H1 (cell line): ENCODE measurements at regions not wholly inside any gene's neighbourhood (a gene's known extent, or its start where the extent isn't known, plus 50 kb on each side); places are given as distances from the start of the nearest gene placed in this dataset.

ENCODE experiments used
- CTCF ChIA-PET: fragments of 300-600 bp; sonication (Branson Sonifier 250); formaldehyde crosslinking; loops from one replicate; lab custom pipeline; 2021; ENCODE audit not compliant: partially characterized antibody; lab: Charles Lee
- POLR2A ChIA-PET: fragments of 300-600 bp; sonication (Branson Sonifier 250); formaldehyde crosslinking; loops from one replicate; lab custom pipeline; 2021; ENCODE audit warnings: inconsistent platforms; ENCODE audit not compliant: partially characterized antibody; lab: Charles Lee
- DNase-seq, 2 experiments: peaks; one replicate each; pipeline versions ENCODE4 v3.0.0 to v3.0.0-alpha.2; 2010 to 2022; ENCODE audit warnings: low spot score in 2 of 2, low read depth in 1 of 2, mixed read lengths in 1 of 2
- FAIRE-seq: peaks from 2 replicates; lab custom pipeline; 2011; peaks lifted over from hg19 to GRCh38; lab: Jason Lieb, UNC
- H2AFZ ChIP-seq: 2 replicates; pipeline ENCODE4 v1.8.1; 2012; ENCODE audit warnings: low read length, inconsistent platforms
- H2AK5ac ChIP-seq: 2 replicates; pipeline ENCODE4 v1.6.1; 2013; ENCODE audit warnings: low read depth, low read length
- H2BK120ac ChIP-seq: replicated peaks from 2 replicates; pipeline ENCODE3; 2013; ENCODE audit warnings: low read depth, low read length, inconsistent platforms
- H2BK12ac ChIP-seq: 2 replicates; pipeline ENCODE4 v1.6.1; 2013; ENCODE audit warnings: low read depth, low read length
- H2BK15ac ChIP-seq: 2 replicates; pipeline ENCODE4 v1.6.1; 2013; ENCODE audit warnings: low read length
- H2BK20ac ChIP-seq: 2 replicates; pipeline ENCODE4 v1.6.1; 2013; ENCODE audit warnings: low read length
- H2BK5ac ChIP-seq: 2 replicates; pipeline ENCODE4 v1.6.1; 2013; ENCODE audit warnings: low read depth, low read length
- H3K14ac ChIP-seq: 2 replicates; pipeline ENCODE4 v1.6.1; 2013; ENCODE audit warnings: inconsistent platforms; ENCODE audit not compliant: insufficient read length
- H3K18ac ChIP-seq: 2 replicates; pipeline ENCODE4 v1.6.1; 2013; ENCODE audit warnings: low read length; ENCODE audit errors: extremely low read depth
- H3K23ac ChIP-seq: 2 replicates; pipeline ENCODE4 v1.6.1; 2013; ENCODE audit warnings: inconsistent platforms; ENCODE audit not compliant: insufficient read length
- H3K23me2 ChIP-seq: 2 replicates; pipeline ENCODE4 v1.6.1; 2013; ENCODE audit warnings: low read depth, low read length
- H3K27ac ChIP-seq: 2 replicates; pipeline ENCODE4 v1.6.1; 2011; ENCODE audit warnings: low read depth, low read length, inconsistent platforms
- H3K27me3 ChIP-seq, 4 experiments: replicated peaks in 1 of 4; 1 replicate in 1 of 4; 2 replicates in 3 of 4; pipeline versions ENCODE4 v1.6.1 to v1.8.1; 2011 to 2013; ENCODE audit warnings: low read length in 3 of 4, mild to moderate bottlenecking in 3 of 4, inconsistent platforms in 2 of 4, mixed read lengths in 2 of 4, moderate library complexity in 1 of 4; ENCODE audit not compliant: control insufficient read depth in 3 of 4, insufficient read depth in 3 of 4; ENCODE audit errors: extremely low read depth in 1 of 4
- H3K36me3 ChIP-seq, 4 experiments: 2 replicates each; pipeline versions ENCODE4 v1.6.1 to v1.8.1; 2011 to 2013; ENCODE audit warnings: mild to moderate bottlenecking in 4 of 4, low read length in 3 of 4, moderate library complexity in 2 of 4, control low read depth in 1 of 4, inconsistent platforms in 1 of 4; ENCODE audit not compliant: insufficient read depth in 4 of 4, control insufficient read depth in 2 of 4
- H3K4ac ChIP-seq: replicated peaks from 2 replicates; pipeline ENCODE3; 2013; ENCODE audit warnings: low read length, low read depth, mixed read lengths, inconsistent platforms; ENCODE audit not compliant: insufficient read length
- H3K4me1 ChIP-seq, 4 experiments: replicated peaks in 1 of 4; 1 replicate in 1 of 4; 2 replicates in 3 of 4; pipeline versions ENCODE4 v1.6.1 to v1.8.1; 2011 to 2013; ENCODE audit warnings: low read length in 3 of 4, inconsistent platforms in 2 of 4, mixed read lengths in 1 of 4; ENCODE audit not compliant: insufficient read depth in 4 of 4, control insufficient read depth in 3 of 4
- H3K4me2 ChIP-seq, 2 experiments: 2 replicates each; pipeline versions ENCODE4 v1.6.1 to v1.8.1; 2011 to 2013; ENCODE audit warnings: low read depth in 2 of 2, low read length in 2 of 2, control low read depth in 1 of 2, inconsistent platforms in 1 of 2, mild to moderate bottlenecking in 1 of 2; ENCODE audit not compliant: insufficient read depth in 1 of 2
- H3K4me3 ChIP-seq, 4 experiments: fragments of 200-600, 300-600 bp in 1 of 4; sonication (generic), shearing (Covaris generic), sonication (Bioruptor Twin) in 1 of 4; 2 replicates each; pipeline versions ENCODE4 v1.5.1 to v1.8.1; 2011 to 2016; ENCODE audit warnings: low read length in 4 of 4, low read depth in 3 of 4, control low read depth in 2 of 4, inconsistent platforms in 2 of 4, mild to moderate bottlenecking in 2 of 4, mixed read lengths in 1 of 4, moderate library complexity in 1 of 4; ENCODE audit not compliant: insufficient read depth in 2 of 4; ENCODE audit errors: extremely low read depth in 1 of 4
- H3K56ac ChIP-seq: replicated peaks from 2 replicates; pipeline ENCODE3; 2013; ENCODE audit warnings: low read depth, mild to moderate bottlenecking, mixed read lengths, low read length, inconsistent platforms; ENCODE audit not compliant: insufficient read length
- H3K79me1 ChIP-seq: 2 replicates; pipeline ENCODE4 v1.6.1; 2013; ENCODE audit warnings: low read depth, low read length, control low read depth
- H3K79me2 ChIP-seq, 2 experiments: 2 replicates each; pipeline versions ENCODE4 v1.6.1 to v1.8.1; 2012 to 2013; ENCODE audit warnings: low read length in 2 of 2, mild to moderate bottlenecking in 2 of 2, inconsistent platforms in 1 of 2; ENCODE audit not compliant: insufficient read depth in 2 of 2, control insufficient read depth in 1 of 2
- H3K9ac ChIP-seq, 4 experiments: replicated peaks in 1 of 4; 1 replicate in 1 of 4; 2 replicates in 3 of 4; pipeline versions ENCODE4 v1.6.1 to v1.8.1; 2011 to 2013; ENCODE audit warnings: low read depth in 3 of 4, low read length in 3 of 4, control low read depth in 2 of 4, mild to moderate bottlenecking in 2 of 4, moderate library complexity in 2 of 4, inconsistent platforms in 1 of 4; ENCODE audit errors: extremely low read depth in 1 of 4
- H3K9me3 ChIP-seq, 2 experiments: 2 replicates each; pipeline versions ENCODE4 v1.6.1 to v1.8.1; 2012 to 2013; ENCODE audit warnings: mild to moderate bottlenecking in 2 of 2, moderate library complexity in 2 of 2, control low read depth in 1 of 2, inconsistent platforms in 1 of 2, low read depth in 1 of 2, low read length in 1 of 2, mixed read lengths in 1 of 2; ENCODE audit not compliant: insufficient read depth in 2 of 2
- H4K20me1 ChIP-seq, 2 experiments: replicated peaks in 1 of 2; 2 replicates each; pipeline versions ENCODE3 to v1.8.1; 2011 to 2013; ENCODE audit warnings: inconsistent platforms in 2 of 2, low read length in 2 of 2, mild to moderate bottlenecking in 1 of 2; ENCODE audit not compliant: insufficient read depth in 2 of 2, control insufficient read depth in 1 of 2
- H4K5ac ChIP-seq: 2 replicates; pipeline ENCODE4 v1.6.1; 2013; ENCODE audit warnings: low read length, low read depth, mixed read lengths, inconsistent platforms; ENCODE audit not compliant: insufficient read length
- H4K8ac ChIP-seq: 2 replicates; pipeline ENCODE4 v1.8.0; 2013; ENCODE audit warnings: mild to moderate bottlenecking, moderate library complexity, low read length, inconsistent platforms; ENCODE audit not compliant: insufficient read depth; ENCODE audit errors: extremely low read depth
- H4K91ac ChIP-seq: replicated peaks from 2 replicates; pipeline ENCODE3; 2013; ENCODE audit warnings: low read length, mixed read lengths, inconsistent platforms; ENCODE audit not compliant: insufficient read length
- CHD2 ChIP-seq: IDR thresholded peaks from 2 replicates; pipeline ENCODE4 v1.6.1; 2012; ENCODE audit warnings: low read length, improper control_type of control experiment
- CTBP2 ChIP-seq: IDR thresholded peaks from 2 replicates; pipeline ENCODE4 v1.7.0; 2011; ENCODE audit warnings: borderline replicate concordance, mild to moderate bottlenecking, moderate library complexity, mixed read lengths, low read length; ENCODE audit not compliant: insufficient read depth, insufficient read length
- EZH2 ChIP-seq: fragments of 200-600 bp; sonication (generic); IDR thresholded peaks from 2 replicates; pipeline ENCODE4 v1.7.1; 2012; ENCODE audit warnings: low read depth, mild to moderate bottlenecking, moderate library complexity, low read length, inconsistent platforms; ENCODE audit not compliant: severe bottlenecking
- FOSL1 ChIP-seq: IDR thresholded peaks from 2 replicates; pipeline ENCODE4 v1.6.1; 2011; ENCODE audit warnings: mild to moderate bottlenecking, low read depth, low read length, moderate library complexity; ENCODE audit not compliant: insufficient read depth
- POLR2A ChIP-seq, 2 experiments: IDR thresholded peaks; 1 replicate in 1 of 2; 2 replicates in 1 of 2; pipeline ENCODE4 v1.6.1; 2011; ENCODE audit warnings: low read depth in 2 of 2, low read length in 2 of 2, mild to moderate bottlenecking in 2 of 2; ENCODE audit errors: control extremely low read depth in 1 of 2
- RAD21 ChIP-seq, 2 experiments: IDR thresholded peaks in 1 of 2; conservative IDR thresholded peaks in 1 of 2; 2 replicates each; pipeline ENCODE4 v1.6.1; 2011; ENCODE audit warnings: low read depth in 2 of 2, low read length in 2 of 2, improper control_type of control experiment in 1 of 2, inconsistent platforms in 1 of 2, mild to moderate bottlenecking in 1 of 2, moderate library complexity in 1 of 2
- RFX5 ChIP-seq: IDR thresholded peaks from 2 replicates; pipeline ENCODE4 v1.6.1; 2011; ENCODE audit warnings: low read depth, low read length, improper control_type of control experiment, borderline replicate concordance
- RNF2 ChIP-seq: fragments of 200-900, 300-1000 bp; sonication (generic); IDR thresholded peaks from 2 replicates; pipeline ENCODE4 v1.7.1; 2016; ENCODE audit warnings: borderline replicate concordance, low read depth, mild to moderate bottlenecking, antibody characterized with exemption, low read length; ENCODE audit not compliant: poor library complexity, severe bottlenecking; ENCODE audit errors: missing control alignments
- SRF ChIP-seq: IDR thresholded peaks from 2 replicates; pipeline ENCODE4 v1.6.1; 2011; ENCODE audit warnings: mild to moderate bottlenecking, low read depth, low read length, moderate library complexity
- TAF1 ChIP-seq: IDR thresholded peaks from 2 replicates; pipeline ENCODE4 v1.6.1; 2011; ENCODE audit warnings: mild to moderate bottlenecking, low read depth, low read length
- WGBS, 2 experiments: shearing (Covaris generic) in 1 of 2; methylation state at CpG; one replicate each; pipeline versions ENCODE4 v1.1.6 to v1.1.7; 2013 to 2015; ENCODE audit warnings: low lambda C conversion rate in 2 of 2, mixed read lengths in 2 of 2, inconsistent platforms in 1 of 2, low coverage in 1 of 2, missing lambda C conversion rate in 1 of 2; ENCODE audit not compliant: insufficient replicate concordance in 2 of 2, insufficient coverage in 1 of 2, insufficient read length in 1 of 2; ENCODE audit errors: extremely low coverage in 1 of 2, missing lambda C conversion rate in 1 of 2; 5-methylcytosine and 5-hydroxymethylcytosine counted together
- TF ChIP-seq, protein P1 (sequence below), 3 experiments: IDR thresholded peaks; 1 replicate in 2 of 3; 2 replicates in 1 of 3; pipeline versions ENCODE4 v1.5.1 to v1.6.1; 2011; ENCODE audit warnings: low read length in 3 of 3, mild to moderate bottlenecking in 3 of 3, inconsistent platforms in 2 of 3, low read depth in 1 of 3, moderate library complexity in 1 of 3; ENCODE audit not compliant: insufficient read depth in 1 of 3; ENCODE audit errors: control extremely low read depth in 1 of 3

DNA sequence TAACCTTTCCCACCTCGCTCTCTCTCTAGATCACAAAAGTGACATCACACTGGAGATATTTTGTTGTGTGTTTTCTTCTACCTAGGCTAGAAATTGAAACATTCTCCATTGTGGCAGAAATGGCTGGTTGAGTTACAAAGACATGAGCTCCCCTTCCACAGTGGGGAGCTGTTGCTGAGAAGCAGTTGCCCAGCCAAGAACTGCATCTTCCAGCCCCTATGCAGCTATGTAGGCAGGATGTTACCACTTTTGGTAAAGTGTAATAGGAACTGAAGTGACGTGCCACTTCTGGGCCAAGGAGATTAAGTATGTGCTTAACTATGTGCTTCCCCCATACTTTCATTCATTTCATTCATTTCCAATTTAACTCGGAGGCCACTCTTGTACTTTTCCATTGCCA lies 138.7 kb upstream of the E2F7 start:
- Histone ChIP-seq H3K23ac (no peak overlapping the region), H4K91ac (no peak overlapping the region), H3K14ac (no peak overlapping the region), H4K5ac (no peak overlapping the region), H2BK15ac (no peak overlapping the region), H3K4me3 (no peak overlapping the region), H2BK12ac (no peak overlapping the region), H3K4ac (no peak overlapping the region), H3K27ac (no peak overlapping the region), H3K36me3 (no peaks in the 10 kb centered on the region), H3K4me1 (no peaks in the 10 kb centered on the region), H2BK20ac (no peak overlapping the region), H2AFZ (no peak overlapping the region), H3K9ac (no peak overlapping the region), H2AK5ac (no peak overlapping the region), H3K23me2 (no peaks in the 10 kb centered on the region), H3K79me2 (no peaks in the 10 kb centered on the region), H2BK5ac (no peak overlapping the region), H2BK120ac (no peak overlapping the region), H3K18ac (no peak overlapping the region), H3K79me1 (no peaks in the 10 kb centered on the region), H3K56ac (no peak overlapping the region), H3K4me2 (no peak overlapping the region), H4K8ac (no peak overlapping the region), H3K9me3 (no peaks in the 10 kb centered on the region), H3K27me3 (no peaks in the 10 kb centered on the region), H4K20me1 (no peaks in the 10 kb centered on the region)
- ChIA-PET POLR2A (no interaction called here), CTCF (interaction anchor here (0.6 to 2.0 kb wide), 10 partner anchors 14 to 482 kb away, joined by 3 to 6 read pairs (median 3); no protein-coding TSS in a partner anchor)
- no peak for DNase-seq
- FAIRE-seq = peak; percentile 32
- no peak for TF ChIP-seq TAF1
- no peak for TF ChIP-seq RNF2
- TF ChIP-seq CHD2 = no peak
- no peak for TF ChIP-seq POLR2A (IDR thresholded peaks at IDR 0.05; ENCODE audit: control extremely low read depth in 1 of 2, low read depth in 2 of 2, low read length in 2 of 2)
- TF ChIP-seq FOSL1 = no peak
- no peak for TF ChIP-seq RFX5
- TF ChIP-seq, protein P1, sequence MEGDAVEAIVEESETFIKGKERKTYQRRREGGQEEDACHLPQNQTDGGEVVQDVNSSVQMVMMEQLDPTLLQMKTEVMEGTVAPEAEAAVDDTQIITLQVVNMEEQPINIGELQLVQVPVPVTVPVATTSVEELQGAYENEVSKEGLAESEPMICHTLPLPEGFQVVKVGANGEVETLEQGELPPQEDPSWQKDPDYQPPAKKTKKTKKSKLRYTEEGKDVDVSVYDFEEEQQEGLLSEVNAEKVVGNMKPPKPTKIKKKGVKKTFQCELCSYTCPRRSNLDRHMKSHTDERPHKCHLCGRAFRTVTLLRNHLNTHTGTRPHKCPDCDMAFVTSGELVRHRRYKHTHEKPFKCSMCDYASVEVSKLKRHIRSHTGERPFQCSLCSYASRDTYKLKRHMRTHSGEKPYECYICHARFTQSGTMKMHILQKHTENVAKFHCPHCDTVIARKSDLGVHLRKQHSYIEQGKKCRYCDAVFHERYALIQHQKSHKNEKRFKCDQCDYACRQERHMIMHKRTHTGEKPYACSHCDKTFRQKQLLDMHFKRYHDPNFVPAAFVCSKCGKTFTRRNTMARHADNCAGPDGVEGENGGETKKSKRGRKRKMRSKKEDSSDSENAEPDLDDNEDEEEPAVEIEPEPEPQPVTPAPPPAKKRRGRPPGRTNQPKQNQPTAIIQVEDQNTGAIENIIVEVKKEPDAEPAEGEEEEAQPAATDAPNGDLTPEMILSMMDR (IDR thresholded peaks at IDR 0.05; ENCODE audit: control extremely low read depth in 1 of 3, insufficient read depth in 1 of 3, low read depth in 1 of 3, low read length in 3 of 3) = peak; percentile 56 to 66 (median 59)
- TF ChIP-seq CTBP2 = no peak
- no peak for TF ChIP-seq SRF
- TF ChIP-seq EZH2 = no peak
- peak; percentile 73 to 77 for TF ChIP-seq RAD21 (IDR thresholded peaks at IDR 0.05 in 1 of 2, conservative IDR thresholded peaks at IDR 0.05 in 1 of 2; ENCODE audit: low read depth in 2 of 2, low read length in 2 of 2)
- 76% methylated on average over 3 of the region's 3 CpGs; no CpG with 5 or more reads in 1 of the 2 experiments for WGBS, 2 experiments
